WTC11 (cell line): ENCODE measurements at regions not wholly inside any gene's neighbourhood (a gene's known extent, or its start where the extent isn't known, plus 50 kb on each side); places are given as distances from the start of the nearest gene placed in this dataset.

ENCODE experiments used
- ATAC-seq: fragments of 200-7000 bp; cut with Tn5 transposase; 2 replicates; pipeline ENCODE4 v1.10.0; 2021; ENCODE audit warnings: mild to moderate bottlenecking, moderate library complexity
- CTCF ChIA-PET: fragments of 300-600 bp; sonication (Branson Sonifier 250); formaldehyde crosslinking; loops from one replicate; lab custom pipeline; 2021; ENCODE audit warnings: antibody characterized with exemption; lab: Charles Lee
- POLR2A ChIA-PET: fragments of 350-600 bp; sonication (Branson Sonifier 250); formaldehyde crosslinking; loops from one replicate; lab custom pipeline; 2021; ENCODE audit warnings: antibody characterized with exemption; lab: Charles Lee
- DNase-seq: peaks from one replicate; pipeline ENCODE4 v3.0.0; 2021; ENCODE audit warnings: low spot score
- H3K27ac Mint-ChIP-seq: 2 replicates; pipeline ENCODE4 v1.8.0; 2021; ENCODE audit warnings: mixed read lengths
- H3K27me3 Mint-ChIP-seq: 2 replicates; pipeline ENCODE4 v1.8.0; 2021; ENCODE audit warnings: low read depth, mild to moderate bottlenecking, moderate library complexity, mixed read lengths
- H3K36me3 Mint-ChIP-seq: 2 replicates; pipeline ENCODE4 v1.8.0; 2021; ENCODE audit warnings: mixed read lengths
- H3K4me1 Mint-ChIP-seq: 2 replicates; pipeline ENCODE4 v1.8.0; 2022; ENCODE audit warnings: mixed read lengths
- H3K4me3 Mint-ChIP-seq: 2 replicates; pipeline ENCODE4 v1.8.0; 2021; ENCODE audit warnings: mild to moderate bottlenecking, moderate library complexity, mixed read lengths
- H3K9me3 Mint-ChIP-seq: 2 replicates; pipeline ENCODE4 v1.8.0; 2021; ENCODE audit warnings: mixed read lengths
- ARID4B ChIP-seq: sonication (generic); formaldehyde crosslinking; IDR thresholded peaks from 2 replicates; pipeline ENCODE4 v1.8.0; 2023; ENCODE audit warnings: missing genetic modification reagents, mild to moderate bottlenecking, borderline replicate concordance
- ATF6 ChIP-seq: sonication (generic); formaldehyde crosslinking; IDR thresholded peaks from 2 replicates; pipeline ENCODE4 v1.8.1; 2023; ENCODE audit warnings: mild to moderate bottlenecking, missing genetic modification reagents
- CTCF ChIP-seq: fragments of 200-600 bp; IDR thresholded peaks from 2 replicates; pipeline ENCODE4 v1.8.0; 2022; ENCODE audit warnings: antibody characterized with exemption
- FOXJ3 ChIP-seq: sonication (generic); formaldehyde crosslinking; IDR thresholded peaks from 2 replicates; pipeline ENCODE4 v1.9.0; 2021; ENCODE audit warnings: missing genetic modification reagents, mild to moderate bottlenecking, borderline replicate concordance
- HMGA2 ChIP-seq: fragments of 250-450 bp; sonication (Bioruptor Pico); IDR thresholded peaks from 2 replicates; pipeline ENCODE4 v1.4.0; 2021; ENCODE audit warnings: mild to moderate bottlenecking, moderate library complexity
- NFE2L1 ChIP-seq: sonication (generic); formaldehyde crosslinking; IDR thresholded peaks from 2 replicates; pipeline ENCODE4 v1.8.1; 2023; ENCODE audit warnings: missing genetic modification reagents
- SMAD3 ChIP-seq: sonication (generic); formaldehyde crosslinking; IDR thresholded peaks from 2 replicates; pipeline ENCODE4 v1.8.0; 2022; ENCODE audit warnings: missing genetic modification reagents, mild to moderate bottlenecking, borderline replicate concordance
- STAT6 ChIP-seq: sonication (generic); formaldehyde crosslinking; conservative IDR thresholded peaks from 2 replicates; pipeline ENCODE4 v1.8.1; 2023; ENCODE audit warnings: mild to moderate bottlenecking, low read depth, missing genetic modification reagents, moderate library complexity
- TCF7 ChIP-seq: sonication (generic); formaldehyde crosslinking; IDR thresholded peaks from 2 replicates; pipeline ENCODE4 v1.8.0; 2022; ENCODE audit warnings: mild to moderate bottlenecking, low read depth, missing genetic modification reagents, moderate library complexity
- USF1 ChIP-seq: sonication (generic); formaldehyde crosslinking; IDR thresholded peaks from 2 replicates; pipeline ENCODE4 v1.8.0; 2022; ENCODE audit warnings: mild to moderate bottlenecking, missing genetic modification reagents
- ZNF121 ChIP-seq: sonication (generic); formaldehyde crosslinking; IDR thresholded peaks from 2 replicates; pipeline ENCODE4 v1.8.0; 2023; ENCODE audit warnings: missing genetic modification reagents
- ZNF232 ChIP-seq: sonication (generic); formaldehyde crosslinking; IDR thresholded peaks from 2 replicates; pipeline ENCODE4 v1.8.0; 2022; ENCODE audit warnings: mild to moderate bottlenecking, missing genetic modification reagents
- ZNF671 ChIP-seq: fragments of 250-450 bp; sonication (Bioruptor Pico); IDR thresholded peaks from 2 replicates; pipeline ENCODE4 v1.8.0; 2021; ENCODE audit warnings: mild to moderate bottlenecking

GRCh38 chr18:3389977-3390376 lies 60.0 kb upstream of the TGIF1 start (continued):
- TF ChIP-seq ATF6 (CRISPR knock-in tag) (no peak), SMAD3 (CRISPR knock-in tag) (no peak)

GRCh38 chr18:3391704-3392466 lies 58.1 kb upstream of the TGIF1 start:
- H3K27ac Mint-ChIP-seq: no peak overlapping the region
- ATAC-seq (no peak), DNase-seq (no peak)
- ChIA-PET CTCF (interaction anchor here (0.7 to 1.5 kb wide), 3 partner anchors 11 to 251 kb away, joined by 3 to 4 read pairs (median 3); no protein-coding TSS in a partner anchor), POLR2A (interaction anchor here (0.6 kb wide), 1 partner anchor 40 kb away, joined by 3 read pairs; no protein-coding TSS in a partner anchor)
- H3K4me3 Mint-ChIP-seq: no peak overlapping the region
- H3K4me1 Mint-ChIP-seq: peaks cover 19% of the 10 kb centered on the region
- TF ChIP-seq ZNF671 (no peak), USF1 (CRISPR knock-in tag) (no peak), HMGA2 (CRISPR knock-in tag) (no peak), TCF7 (CRISPR knock-in tag) (no peak), ZNF232 (no peak), ARID4B (CRISPR knock-in tag) (no peak), STAT6 (CRISPR knock-in tag) (no peak), NFE2L1 (CRISPR knock-in tag) (no peak), FOXJ3 (no peak), ZNF121 (no peak), CTCF (no peak)
- H3K36me3 Mint-ChIP-seq: peaks cover 32% of the 10 kb centered on the region
- H3K27me3 Mint-ChIP-seq: no peaks in the 10 kb centered on the region; the same call in 1 of the 2 replicates
- H3K9me3 Mint-ChIP-seq: peaks cover 40% of the 10 kb centered on the region
